Cardiac septum (tissue), 1 donor: ENCODE measurements at regions not wholly inside any gene's neighbourhood (a gene's known extent, or its start where the extent isn't known, plus 50 kb on each side); places are given as distances from the start of the nearest gene placed in this dataset.

Experiments
- DNase-seq: peaks from one replicate; pipeline ENCODE4 v3.0.0-alpha.2; 2020; ENCODE audit warnings: low spot score
- intact Hi-C: fragments of 100-400 bp; cut with DNase I; formaldehyde crosslinking; loops from one replicate; pipeline ENCODE4 v1.14.0; 2022
- donor health status: DM: no; HTN: no; CAD: no.

DNA sequence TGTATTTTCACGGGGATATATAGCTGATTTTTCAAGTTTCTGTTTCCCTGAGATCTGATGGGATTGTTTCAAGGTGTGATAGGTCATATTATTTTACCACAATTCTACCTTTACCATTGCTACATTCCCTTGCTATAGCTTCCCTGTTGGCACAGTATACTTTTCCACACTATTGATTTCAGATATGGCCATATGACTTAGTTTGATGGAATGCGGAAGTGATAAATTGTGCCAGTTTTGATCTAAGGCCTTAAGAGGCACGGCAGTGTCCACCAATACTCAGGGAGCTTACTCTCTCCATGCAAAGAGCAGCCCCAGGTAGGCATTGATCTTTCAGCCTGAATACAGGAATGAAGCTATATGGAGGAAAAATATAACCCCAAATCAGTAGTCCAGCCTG lies 315.7 kb downstream of the SLC16A7 start:
- intact Hi-C loops, result no loop called here
- no peak for DNase-seq

DNA sequence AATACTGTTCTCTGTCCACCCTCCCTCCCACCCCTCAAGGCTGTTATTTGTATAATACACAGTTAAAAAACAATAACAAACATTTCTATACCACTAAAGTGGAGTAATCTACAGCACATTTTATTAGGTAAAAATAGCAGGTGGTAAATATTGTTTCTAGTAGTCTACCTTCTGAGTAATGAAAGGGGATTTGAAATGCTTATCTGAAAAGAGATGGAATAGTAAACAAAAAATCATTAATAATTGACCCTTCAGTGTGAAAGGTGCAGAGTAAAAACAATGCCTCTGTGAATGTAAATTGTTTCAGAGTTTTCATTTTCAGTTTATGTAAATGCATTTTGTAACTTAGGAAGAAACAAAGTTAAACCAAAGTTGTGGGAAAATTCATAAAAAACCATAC lies 321.2 kb downstream of the SLC16A7 start:
- DNase-seq, result no peak
- intact Hi-C loops, result no loop called here

DNA sequence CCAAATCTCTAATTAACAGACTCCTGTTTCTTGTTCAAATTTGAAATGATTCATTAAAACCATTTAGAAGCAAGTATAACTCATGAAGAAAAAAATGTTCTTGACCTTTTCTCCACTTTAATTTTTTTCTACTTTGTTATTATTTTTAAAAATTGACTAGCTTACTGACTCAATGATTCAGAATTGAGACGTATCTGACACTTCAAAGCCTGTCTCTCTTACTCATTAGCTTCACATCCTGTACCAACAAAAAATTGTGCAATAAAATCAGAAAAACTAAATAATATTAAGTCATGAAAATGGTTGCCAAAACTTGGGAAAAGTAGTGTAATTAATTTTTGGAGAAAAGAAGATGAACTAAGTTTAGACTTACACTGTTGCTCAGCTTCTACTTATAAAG lies 331.2 kb downstream of the SLC16A7 start:
- intact Hi-C loops, result no loop called here
- no peak for DNase-seq

DNA sequence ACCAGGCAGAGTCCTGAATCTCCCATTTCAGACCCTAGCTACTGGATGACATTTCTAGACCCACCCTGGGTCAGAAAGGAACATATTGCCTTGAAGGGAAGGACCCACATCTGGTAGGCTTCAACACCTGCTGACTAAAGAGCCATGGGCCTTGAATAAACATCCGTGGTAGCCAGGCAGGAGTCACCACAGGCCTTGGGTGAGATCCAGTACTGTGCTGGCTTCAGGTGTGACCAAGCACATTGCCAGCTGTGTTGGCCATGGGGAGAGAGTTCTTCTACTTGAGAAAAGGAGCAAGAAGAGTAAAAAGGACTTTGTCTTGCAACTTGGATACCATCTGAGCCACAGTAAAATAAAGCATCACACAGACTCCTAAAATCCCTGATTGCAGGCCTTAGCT lies 332.6 kb downstream of the SLC16A7 start:
- intact Hi-C loops, result no loop called here
- DNase-seq, result no peak

DNA sequence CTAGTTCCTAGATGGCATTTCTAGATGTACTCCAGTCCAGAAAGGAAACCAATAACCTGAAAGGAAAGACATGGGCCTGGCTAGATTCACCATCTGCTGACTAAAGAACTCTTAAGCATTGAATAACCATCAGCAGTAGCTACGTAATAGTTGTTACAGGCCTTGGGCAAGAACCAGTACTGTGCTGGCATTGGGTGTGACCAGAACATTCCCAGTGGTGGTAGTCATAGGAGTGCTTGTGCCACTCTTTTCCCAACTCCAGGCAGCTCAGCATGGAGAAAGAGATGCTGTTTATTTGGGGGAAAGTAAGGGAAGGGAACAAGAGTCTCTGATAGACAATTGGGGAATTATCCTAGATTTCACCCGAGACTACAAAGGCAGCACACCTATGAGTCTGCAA lies 333.3 kb downstream of the SLC16A7 start:
- DNase-seq, result no peak
- intact Hi-C loops, result no loop called here

DNA sequence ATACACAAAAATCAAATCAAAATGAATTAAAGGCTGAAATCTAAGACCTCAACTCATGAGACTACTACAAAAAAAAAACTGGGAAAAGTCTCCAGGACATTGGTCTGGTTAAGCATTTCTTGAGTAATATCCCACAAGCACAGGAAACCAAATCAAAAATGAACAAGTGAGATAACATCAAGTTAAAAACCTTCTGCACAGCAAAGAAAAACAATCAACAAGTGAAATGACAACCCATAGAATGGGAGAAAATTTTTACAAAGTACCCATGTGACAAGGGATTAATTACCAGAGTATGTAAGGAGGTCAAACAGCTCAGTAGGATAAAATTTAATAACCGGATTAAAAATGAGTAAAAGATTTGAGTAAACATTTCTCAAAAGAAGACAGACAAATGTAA lies 338.7 kb downstream of the SLC16A7 start:
- no peak for DNase-seq
- intact Hi-C loops, result no loop called here

DNA sequence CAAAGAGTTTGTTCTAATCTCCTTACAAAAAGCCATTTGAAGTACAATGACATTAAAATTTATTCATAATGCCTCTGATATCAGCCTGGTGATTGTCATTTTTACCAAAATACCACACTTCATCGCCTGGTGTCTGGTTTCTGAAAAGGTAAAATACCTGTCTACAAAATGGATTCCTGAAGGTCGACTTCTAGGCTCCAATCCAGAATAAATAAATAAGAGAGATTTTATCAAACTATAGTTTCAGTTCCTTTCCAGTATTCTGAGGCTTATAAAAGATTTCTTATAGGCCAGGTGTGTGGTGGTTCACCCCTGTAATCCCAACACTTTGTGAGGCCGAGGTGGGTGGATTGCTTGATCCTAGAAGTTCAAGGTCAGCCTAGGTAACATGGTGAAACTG lies 340.7 kb downstream of the SLC16A7 start:
- intact Hi-C loops, result no loop called here
- DNase-seq, result no peak

DNA sequence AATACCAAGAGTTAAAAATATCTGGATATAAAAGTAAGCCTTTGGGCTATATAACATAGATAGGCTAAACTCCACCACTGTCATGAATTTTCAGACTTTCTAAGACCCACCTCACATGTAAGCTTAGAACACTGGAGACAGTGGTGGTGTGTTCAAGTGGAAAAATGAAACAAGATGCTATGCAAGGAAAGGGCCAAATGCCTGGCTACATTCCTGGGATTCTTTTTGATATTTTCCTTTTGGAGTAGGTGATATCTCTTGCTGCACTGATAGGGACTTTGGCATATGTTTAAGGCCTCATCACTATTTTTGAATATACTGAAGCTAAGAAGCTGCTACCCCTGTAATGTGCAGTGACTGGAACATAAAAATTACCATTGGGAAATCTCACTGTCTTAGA lies 341.3 kb downstream of the SLC16A7 start:
- DNase-seq, result no peak
- intact Hi-C loops, result no loop called here

DNA sequence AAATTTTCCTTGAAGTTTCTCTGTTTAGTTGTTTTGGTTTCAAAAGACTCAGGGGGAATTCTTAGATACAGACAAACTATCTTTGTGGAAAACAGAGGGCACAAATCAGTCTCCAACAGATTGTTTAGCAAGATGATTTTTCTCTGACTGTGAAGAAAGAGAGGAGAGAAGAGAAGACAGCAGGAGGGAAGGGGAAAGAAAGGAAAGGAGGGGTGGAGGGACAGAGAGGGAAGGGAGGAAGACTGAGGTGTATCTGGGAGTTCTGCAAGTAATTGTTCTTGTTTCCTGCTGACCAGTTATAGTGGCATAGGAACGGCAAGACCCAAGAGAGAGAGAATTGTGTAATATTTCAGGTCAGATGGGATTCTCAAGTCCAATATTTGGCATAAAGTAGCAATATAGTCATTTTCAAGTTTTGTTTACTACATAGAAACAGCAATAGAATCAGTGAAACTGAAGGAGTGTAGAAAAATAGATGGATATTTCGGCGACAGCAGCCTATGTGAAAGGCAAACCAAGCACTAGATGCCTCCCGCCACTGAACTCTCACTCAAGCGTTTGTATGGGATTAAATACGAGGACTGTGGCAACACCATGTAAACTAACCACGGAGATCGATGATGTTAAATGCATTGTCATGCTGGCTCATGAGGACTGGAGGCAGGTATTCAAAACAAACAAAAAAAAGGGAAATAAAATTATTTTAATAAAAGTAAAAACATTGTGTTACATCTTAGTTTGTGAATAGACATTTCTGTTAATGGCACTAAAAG lies 342.5 kb downstream of the SLC16A7 start:
- intact Hi-C loops, result no loop called here
- no peak for DNase-seq

DNA sequence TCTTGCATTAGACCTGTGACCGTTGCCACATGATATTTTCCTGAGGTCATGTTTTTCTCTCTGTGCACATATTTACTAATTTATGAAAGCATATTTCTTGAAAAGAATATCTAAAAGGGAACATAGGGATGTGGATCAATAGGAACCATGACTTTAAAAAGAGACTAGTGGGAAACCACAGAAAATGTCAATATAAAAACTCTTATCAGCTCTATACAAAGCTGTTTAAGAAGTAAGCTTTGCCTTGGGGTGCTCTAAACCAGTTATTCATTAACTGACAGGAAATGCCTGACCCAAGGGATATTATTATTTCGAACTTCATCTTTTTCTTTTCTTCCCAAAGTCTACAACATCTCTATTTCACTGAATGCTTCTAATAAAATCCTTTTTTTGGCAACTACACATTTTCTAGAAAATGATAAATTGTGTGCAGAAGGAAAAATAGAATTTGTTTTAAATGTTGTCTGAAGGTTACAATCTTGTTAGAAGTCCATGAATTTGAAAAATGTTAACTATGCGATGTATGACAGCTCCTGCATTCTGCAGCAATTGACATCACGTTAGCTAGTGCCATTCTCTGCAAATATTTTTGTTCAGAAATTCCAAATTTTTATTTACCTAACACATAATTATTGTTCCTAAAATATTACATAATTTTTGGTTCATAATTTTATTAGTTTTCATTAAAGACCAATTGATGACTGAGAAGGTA lies 345.0 kb downstream of the SLC16A7 start:
- DNase-seq, result no peak
- intact Hi-C loops, result no loop called here

DNA sequence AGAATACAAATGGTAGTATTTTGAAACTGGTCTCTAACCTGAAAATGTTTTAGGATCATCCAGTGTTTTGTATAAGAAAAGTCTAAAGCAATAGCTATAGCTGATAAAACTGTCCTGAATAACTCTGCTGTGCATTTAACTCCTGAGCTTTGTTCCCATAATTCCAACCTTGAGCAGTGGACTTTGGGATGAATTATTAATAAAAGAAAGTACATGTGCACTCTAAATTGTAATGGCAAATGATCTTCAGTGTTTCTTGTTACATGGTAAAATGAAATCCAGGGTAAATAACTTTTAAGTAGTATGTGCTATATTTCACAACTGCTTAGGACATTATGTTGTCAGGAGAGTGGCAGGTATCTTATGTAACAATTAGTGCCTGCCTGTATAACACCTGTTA lies 345.6 kb downstream of the SLC16A7 start:
- intact Hi-C loops, result no loop called here
- no peak for DNase-seq

DNA sequence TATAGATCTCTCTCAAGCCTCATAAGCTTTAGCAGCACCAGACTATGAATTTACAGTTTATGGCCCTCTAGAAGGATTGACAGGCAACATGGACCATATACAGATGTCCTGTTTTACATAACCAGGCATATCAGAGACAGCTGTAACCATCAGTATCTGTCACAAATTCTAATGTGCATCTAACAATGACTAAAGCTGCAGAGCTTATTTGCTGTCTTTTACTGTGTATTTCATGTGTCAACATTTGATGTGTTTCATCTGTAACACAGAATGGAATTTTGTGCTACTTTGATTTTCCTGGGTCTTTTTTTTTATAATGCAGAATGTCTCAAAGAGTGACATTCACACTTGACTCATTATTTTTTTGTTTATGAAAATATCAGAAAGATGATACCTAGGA lies 348.3 kb downstream of the SLC16A7 start:
- intact Hi-C loops, result no loop called here
- no peak for DNase-seq

DNA sequence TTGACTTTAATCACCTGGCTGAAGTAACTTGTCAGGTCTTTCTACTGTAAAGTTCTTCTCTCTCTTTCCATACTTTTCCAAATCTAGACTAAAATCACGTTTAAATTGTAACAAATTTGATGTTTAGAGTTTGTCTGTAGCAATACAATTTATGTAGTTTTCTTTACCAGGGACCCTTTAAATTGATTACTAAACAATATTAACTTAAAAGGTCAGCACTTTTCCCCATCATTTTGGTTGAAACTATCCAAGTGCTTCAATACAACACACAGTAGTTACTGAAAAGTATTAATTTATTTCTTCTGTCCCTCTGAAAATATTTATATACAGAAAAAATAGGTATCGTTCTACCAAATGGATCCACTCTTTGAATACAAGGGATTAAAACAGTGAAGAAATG lies 350.8 kb downstream of the SLC16A7 start:
- no peak for DNase-seq
- intact Hi-C loops, result no loop called here

DNA sequence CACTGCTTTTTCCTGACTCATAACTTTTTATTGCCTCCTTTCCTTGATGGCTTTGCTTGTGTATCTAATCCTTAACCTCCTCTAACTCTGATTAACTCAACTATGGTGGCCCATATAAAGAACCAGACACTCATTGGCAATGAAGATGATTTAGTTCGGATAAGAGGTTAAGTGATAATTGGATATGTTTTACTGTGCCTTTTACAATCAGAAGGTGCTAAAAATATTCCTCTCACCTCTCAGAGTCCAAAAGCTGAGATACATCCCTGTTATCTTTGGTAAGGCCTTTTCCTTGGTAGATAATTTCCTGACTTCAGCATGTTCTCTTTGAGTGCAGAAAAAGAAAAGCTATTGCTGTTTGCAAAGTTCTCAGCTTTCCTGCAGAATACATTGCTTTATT lies 367.7 kb downstream of the SLC16A7 start:
- intact Hi-C loops, result no loop called here
- no peak for DNase-seq

DNA sequence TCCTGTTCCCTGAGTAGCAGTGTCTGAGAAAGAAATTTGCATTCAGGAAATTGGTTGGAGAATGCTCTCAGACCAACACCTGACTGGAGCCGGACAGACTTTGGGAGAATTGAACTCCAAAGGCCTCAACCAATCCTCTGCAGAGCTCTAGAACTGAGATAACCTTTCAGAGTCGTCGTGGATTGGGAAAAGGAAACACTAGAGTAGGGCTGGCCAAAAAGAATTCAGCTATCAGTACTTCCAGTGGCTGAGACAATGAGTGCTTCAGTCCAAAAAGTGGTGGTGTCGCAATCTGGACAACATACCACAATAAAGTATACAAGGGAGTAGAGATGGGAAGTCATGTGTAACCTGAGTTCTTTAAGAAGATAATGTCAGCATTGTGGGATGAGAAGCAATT lies 377.1 kb downstream of the SLC16A7 start:
- no peak for DNase-seq
- intact Hi-C loops, result no loop called here

DNA sequence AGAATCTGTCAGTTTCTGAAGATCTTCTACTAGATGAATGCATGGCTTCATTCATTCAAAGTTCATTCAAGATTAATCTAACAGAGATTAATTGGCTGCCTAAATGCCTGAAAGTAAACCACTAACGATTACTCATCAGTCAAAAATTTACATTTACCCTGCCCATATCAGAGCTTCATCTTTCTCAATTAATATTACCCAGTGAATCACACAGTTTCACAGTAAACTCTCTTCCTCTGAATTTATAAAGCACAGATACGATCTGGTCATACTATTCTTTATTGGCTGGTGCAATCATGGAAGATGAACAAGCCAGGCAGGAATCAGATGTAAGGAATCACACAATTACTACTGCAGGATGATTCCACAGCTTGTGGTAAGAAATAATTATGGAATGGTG lies 377.7 kb downstream of the SLC16A7 start:
- no peak for DNase-seq

DNA sequence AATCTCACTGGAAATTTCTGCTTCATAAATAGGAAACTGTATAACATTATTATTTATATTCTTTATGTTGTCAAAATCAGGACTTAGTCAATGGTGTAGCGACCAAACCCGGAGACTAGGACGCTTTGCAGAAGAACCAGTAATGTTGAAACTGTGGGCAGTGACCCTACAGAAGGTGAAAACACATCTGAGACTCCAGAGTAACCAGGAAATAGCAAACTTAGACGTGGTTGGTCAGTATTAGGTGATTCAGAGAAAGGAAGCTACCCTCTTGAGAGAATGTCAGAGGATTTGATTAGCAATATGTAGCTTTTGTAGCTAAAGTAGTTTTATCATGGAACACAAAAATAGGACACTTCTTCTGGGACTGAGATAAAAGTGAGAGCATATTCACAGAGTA lies 381.9 kb downstream of the SLC16A7 start:
- no peak for DNase-seq
- intact Hi-C loops, result no loop called here

More for the DNA sequence above, 377.7 kb downstream of the SLC16A7 start:
- intact Hi-C loops, result no loop called here

DNA sequence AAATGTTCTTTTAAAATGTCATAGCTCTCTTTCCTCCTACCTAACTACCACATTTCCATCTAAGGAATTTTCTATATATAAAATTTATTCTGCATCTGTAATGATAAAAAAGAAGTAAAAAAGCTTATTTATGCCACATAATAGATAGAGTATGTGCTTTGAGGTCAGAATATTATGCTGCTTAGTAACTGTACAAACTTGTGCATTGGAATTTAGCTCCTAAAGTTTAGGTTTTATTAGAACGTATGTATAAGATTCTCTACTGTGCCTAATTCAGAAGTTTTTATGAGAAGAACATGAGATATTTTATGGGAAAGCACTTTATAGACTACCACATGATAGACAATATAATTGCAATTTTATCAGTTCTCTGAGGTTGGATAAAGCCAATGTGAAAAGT lies 384.6 kb downstream of the SLC16A7 start:
- intact Hi-C loops, result no loop called here
- no peak for DNase-seq

DNA sequence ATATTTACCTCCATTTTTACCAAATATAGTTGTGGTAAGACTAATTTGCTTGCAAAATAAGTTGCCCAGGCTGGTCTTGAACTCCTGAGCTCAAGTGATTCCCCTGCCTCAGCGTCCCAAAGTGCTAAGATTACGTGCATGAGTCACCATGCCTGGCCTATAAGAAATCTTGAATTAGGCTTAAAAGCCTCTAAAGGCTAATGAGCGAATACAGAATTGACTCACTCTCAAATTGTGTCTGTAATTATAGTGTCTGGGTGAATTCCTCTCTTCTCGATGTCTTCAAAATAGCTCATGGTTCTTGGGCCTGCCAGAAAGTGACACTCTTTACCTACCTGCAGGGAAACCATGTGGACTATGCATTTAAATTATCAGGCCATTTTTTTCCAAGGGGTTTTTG lies 403.5 kb downstream of the SLC16A7 start:
- DNase-seq, result no peak
- intact Hi-C loops, result no loop called here

DNA sequence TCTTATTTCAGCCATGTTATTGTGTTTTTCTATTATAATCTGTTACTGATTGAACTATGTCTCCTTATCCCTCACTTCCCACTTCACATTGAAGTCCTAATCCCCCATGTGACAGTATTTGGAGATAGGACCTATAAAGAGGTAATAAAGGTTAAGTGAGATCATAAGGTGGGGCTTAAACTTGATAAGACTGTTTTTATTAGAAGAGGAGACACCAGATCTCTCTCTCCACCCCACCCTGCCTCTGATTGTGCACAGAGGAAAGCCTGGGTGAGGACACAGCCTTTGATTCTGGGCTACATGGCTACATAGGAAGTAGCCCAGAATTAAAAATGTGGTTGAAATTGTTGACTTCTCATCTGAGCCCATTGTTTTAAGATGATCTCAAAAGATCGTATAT lies 414.7 kb downstream of the SLC16A7 start:
- DNase-seq, result no peak
- intact Hi-C loops, result no loop called here

DNA sequence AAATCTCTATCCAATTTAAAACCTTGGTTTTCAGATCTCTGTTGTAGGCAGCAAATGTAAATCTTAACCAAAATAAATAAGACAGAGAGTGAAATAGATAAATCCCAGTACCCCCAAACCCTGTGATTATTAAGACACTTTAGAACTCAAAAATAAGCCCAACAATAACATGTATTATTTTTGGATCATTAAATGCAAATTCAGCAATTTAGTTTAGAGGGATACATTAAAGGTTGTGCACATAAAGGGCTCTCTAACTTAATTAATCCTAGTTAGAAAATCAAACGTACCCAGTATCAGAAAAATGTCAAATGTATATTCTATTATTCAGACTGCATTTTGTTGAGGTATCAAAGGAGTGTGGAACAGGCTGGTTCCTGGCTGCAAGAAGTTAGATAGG lies 416.8 kb downstream of the SLC16A7 start:
- intact Hi-C loops, result no loop called here
- no peak for DNase-seq

DNA sequence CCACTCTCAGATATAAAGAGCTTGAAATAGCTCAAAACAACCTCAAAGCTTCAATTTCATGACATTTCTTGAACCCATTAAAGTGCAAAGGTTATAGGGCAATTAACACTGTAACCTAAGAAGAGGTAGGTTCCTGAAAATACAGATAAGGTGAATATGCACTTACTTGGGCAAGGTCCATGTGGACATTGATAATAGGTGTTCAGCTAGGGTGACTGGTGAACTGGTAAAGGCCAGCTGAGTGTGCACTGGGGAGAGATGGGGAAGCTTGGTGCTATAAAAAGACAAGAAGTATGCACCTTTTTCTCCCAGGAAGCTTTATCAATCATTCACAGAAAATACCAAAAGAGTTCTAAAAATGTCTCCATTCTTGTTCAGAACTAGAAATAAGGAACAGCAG lies 418.6 kb downstream of the SLC16A7 start:
- intact Hi-C loops, result no loop called here
- no peak for DNase-seq
